Midbrain (tissue), 1 donor: ENCODE measurements at regions not wholly inside any gene's neighbourhood (a gene's known extent, or its start where the extent isn't known, plus 50 kb on each side); places are given as distances from the start of the nearest gene placed in this dataset.
A peak's percentile ranks its signal among the peaks of the same experiment; 100 is the strongest.

ENCODE experiments used
- DNase-seq: peaks from one replicate; lab custom pipeline; 2025; lab: John Stamatoyannopoulos, UW

DNA sequence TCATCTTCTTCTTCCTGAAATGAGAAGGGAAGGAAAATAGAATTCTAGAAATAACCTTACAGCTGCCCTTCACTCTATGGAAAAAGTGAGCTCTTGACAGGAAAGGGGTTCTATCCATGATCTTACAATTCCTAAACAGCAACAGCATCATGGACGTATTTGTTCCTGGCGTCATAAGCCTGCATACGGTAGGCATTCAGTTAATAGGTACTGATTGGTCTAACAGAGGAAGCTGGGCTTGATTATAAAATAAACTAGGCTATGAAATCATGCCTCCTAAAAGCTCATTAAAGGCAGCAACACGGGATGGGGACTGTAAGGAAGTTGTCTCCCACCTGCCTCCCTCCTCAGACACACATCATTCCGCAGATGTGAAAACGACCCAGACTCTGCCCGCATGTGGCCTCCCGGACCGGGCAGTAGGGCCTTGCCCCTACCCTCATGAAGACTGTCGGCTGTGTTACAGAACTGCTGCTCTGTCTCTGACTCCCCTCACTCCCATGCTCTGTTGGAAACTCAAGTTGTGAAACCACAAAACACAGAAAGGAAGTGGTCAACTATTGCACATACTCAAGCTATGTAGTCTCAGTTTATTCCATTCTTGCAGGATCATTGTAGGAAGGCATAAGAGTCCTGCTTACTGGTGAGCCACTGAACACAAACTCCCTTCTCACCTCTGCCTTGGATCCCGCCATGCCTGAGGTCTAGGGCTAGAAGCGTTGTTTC lies 129.8 kb downstream of the DLEU7 start:
- DNase-seq, result no peak

DNA sequence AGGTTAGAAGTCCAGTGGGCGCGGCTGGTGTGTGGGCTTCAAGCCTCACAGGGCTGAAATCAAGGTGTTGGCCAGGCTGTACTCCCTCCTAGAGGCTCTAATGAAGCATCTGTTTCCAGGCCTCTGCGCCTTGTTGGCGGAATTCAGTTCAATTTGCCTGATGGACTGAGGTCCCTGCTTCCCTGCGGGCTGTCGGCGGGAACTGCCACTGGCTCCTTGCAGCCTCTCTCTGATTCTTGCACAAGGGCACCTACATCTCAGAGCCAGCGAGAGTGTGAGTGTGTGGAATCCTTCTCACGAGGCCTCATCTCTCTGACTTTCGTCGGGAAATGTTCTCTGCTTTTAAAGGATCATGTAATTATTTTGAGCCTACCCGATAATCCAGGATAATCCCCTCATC lies 128.6 kb downstream of the DLEU7 start:
- no peak for DNase-seq

DNA sequence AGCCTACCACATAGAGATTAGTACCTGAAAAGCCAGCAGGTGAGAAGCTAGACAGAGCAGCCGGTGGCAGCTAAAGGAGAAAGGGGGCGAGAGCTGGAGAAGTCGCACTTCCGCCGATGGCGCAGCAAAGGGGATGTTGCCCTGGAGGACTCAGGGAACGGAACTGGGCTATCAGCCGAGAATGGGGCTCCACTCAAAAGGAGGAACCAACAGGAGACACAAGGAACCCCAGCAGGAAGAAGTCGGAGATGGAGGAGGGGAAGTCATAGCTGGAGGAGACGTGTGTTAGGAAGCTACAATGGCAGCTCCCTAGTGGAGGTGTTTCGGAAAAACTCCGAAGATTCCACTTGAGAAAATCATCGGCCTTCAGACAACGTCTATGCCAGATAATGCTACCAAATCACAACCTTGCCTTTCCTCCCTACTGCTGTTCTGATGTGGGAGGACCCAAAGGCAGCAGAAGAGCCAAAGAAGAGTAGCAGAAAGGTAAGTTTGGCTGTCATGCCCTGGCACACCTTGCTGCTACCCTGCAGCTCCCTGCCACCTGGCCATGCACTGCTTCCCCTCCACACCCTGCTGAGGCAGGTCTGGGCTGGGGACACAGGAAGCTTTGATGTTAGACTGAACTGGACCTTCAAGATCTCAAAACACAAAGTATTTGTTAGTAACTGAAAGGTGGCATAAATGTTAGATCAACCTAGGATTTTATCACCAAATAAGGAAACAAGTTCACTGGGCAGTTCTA lies 127.9 kb downstream of the DLEU7 start:
- DNase-seq, result peak; percentile 57

DNA sequence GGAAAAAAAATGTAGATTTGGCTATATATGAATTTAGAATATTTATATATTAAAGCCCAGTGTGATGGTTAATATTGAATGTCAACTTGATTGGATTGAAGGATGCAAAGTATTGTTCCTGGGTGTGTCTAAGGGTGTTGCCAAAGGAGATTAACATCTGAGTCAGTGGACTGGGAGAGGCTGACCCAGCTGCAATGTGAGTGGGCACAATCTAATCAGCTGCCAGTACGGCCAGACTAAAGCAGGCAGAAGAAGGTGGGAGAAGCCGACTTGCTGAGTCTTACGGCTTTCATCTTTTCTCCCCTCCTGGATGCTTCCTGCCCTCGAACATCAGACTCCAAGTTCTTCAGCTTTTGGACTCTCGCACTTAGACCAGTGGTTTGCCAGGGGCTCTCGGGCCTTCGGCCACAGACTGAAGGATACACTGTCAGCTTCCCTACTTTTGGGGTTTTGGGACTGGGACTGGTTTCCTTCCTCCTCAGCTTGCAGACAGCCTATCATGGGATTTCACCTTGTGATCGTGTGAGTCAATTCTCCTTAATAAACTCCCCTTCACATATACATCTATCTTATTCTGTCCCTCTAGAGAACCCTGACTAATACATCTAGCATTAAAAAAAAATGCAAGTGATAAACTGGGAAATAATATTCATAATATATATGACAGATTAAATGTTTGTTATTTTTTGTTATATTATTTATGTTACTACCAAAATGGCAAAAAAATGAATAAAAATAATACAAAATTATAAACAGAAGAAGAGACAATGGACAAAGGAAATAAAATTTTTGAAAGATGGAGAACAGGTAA lies 122.4 kb downstream of the DLEU7 start:
- no peak for DNase-seq

DNA sequence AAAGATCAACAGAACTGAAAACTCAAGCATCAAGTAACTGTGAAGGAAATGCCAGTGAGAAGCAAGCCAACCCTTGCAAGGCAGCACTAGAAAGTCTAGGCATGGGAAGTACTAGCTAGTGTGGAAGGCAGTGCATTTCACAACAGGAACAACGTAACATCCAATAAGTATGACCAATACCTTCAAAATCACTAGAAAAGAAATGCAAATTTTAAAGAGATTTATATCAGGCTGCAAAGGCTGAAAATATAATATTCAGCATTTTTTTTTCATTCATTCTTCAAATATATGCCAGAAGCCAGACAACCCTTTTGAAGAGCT lies 121.9 kb downstream of the DLEU7 start:
- DNase-seq, result no peak

DNA sequence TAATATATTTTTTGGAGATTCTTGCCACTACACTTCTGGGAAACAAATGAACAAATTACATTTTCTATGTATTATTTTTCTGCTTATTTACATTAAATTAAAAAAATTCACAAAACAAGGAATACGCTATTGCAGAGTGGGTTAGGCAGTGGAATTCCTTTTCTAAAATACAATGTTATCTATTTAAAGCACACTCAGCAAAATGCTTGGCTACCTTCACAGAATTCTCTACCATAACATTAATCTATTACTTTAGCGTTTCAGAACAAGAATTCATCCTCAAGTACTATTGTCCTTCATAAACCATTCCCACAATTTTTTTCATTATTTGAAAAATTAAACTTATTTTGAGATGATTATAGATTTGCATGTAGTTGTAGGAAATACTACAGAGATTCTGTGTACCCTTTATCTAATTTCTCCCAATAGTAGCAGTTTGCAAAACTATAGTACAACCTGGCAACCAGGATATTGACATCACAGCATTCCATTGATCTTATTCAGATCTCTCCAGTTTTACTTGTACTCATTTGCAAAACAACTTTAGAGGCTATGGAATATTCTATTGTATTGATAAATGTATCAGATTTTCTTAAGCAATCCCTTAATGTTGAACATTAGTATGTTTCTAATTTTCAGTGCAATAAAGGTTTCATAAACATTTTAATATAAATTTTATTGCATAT lies 120.9 kb downstream of the DLEU7 start:
- DNase-seq, result no peak

DNA sequence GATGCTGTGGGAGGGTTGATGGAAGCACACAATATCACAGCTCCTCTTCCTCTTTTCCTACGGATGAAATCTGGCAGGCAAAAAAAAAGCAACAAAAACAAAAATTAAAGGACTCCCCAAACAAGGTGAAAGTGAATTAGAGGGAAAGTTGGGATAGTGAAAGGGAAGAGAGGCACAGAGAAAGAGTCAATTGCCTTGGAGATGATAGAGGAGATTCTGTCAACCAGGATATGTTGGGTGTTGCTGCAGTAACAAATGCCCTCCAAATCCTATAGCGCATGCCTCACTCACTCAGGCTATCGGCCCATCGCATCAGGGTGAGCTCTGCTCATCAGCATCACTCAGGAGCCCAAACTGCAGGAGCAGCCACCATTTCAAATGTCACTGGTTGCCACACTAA lies 119.1 kb downstream of the DLEU7 start:
- no peak for DNase-seq

DNA sequence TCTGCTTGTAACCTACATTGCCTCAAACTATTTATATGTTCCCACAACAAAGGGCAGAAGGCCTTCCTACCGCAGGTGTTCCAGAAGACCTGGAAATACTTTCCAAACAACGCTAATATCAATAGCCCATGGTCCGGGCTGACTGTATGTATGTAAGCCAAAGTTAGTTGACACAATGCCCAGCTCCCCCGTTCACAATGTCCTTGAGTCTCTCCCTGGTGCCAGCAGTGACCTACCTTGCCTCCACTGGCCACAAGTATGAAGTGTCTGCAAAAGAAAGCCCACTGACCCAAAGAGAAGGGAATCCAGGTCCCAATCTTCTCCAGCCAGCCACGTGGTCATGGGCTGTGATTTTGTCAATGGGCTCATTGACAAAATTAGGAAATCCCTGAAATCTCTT lies 118.6 kb downstream of the DLEU7 start:
- no peak for DNase-seq

DNA sequence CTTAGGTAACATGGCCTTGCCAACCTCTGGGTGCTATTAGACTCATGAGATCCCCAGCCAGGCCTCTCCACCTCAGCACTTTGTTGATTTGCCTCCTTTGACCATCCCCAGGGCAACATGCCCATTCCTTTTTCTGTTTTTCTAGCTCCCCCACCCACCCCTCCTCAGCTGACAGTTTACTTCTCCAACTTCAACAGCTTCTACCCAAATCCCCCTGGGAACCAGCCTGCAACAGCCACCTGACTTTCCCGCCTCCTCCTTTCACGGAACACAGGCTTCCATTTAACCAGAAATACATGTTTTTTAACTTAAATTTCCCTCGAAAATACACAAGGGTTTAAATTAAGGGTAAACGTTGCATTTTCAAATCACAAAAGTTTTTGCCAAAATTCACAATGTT lies 117.3 kb downstream of the DLEU7 start:
- no peak for DNase-seq

DNA sequence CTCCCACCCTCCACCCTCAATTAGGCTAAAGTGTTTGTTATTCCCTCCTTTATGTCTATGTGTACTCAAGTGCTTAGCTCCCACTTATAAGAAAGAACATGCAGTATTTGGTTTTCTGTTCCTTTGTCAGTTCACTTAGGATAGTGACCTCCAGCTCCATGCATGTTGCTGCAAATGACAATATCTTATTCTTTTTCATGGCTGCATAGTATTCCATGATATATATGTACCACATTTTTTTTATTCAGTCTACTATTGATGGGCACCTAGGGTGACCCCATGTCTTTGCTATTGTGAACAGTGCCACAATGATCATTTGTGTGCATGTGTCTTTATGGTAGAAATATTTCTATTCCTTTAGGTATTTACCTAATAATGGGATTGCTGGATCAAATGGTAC lies 114.3 kb downstream of the DLEU7 start:
- DNase-seq, result no peak

DNA sequence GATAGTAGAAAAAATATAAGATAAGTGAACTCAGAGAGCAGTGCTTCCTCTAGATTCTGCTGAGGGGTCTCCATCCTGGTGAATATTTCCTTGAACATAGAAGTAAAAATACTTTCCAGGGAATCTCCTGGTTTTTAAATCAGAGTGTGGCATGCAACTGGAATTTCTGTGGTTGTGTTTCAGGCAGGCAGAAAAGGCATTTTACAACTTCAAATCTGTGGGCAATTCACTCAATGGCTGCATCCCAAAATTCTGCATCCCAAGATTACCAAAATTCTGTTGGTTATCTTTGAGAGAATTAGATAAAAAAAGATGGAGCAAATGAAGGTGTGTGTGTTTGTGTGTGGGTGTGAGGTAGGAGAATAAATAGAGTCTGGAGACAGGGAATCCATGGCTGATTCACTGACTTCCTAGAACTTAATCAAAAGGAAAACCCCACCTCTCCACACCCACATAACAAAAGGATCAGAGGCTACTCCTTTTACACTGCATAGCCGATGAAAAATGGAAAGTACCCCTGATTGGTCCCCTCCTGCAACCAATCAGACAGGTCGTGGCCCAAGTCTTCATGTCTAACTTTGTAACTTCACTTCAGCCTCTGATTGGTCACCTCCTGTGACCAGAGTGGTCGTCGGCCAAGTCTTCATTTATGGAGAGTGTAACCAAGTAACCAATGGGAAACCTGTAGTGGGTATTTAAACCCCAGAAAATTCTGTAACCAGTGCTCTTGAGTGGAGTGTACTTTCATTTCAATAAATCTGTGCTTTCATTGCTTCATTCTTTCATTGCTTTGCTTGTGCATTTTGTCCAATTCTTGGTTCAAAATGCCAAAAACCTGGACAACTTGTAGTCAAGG lies 112.8 kb downstream of the DLEU7 start:
- no peak for DNase-seq

DNA sequence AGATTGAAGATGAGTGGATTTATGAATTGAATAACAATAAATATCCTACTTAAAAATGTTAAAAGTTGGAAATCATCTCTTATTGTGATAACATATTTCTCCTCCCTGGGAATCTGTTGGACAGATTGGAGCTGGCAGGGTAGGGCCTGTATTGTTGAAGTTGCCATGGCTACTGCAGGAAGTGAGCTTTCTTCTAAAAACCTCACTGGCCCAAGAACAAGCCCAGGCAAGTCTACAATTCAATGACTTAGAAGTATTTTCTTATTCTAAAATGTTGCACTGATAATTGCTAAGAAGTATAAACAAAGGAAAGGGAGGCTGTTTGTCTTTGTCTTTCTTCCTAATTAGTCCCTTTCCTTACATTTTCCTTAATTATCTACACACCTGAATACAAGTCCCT lies 112.1 kb downstream of the DLEU7 start:
- DNase-seq, result no peak

DNA sequence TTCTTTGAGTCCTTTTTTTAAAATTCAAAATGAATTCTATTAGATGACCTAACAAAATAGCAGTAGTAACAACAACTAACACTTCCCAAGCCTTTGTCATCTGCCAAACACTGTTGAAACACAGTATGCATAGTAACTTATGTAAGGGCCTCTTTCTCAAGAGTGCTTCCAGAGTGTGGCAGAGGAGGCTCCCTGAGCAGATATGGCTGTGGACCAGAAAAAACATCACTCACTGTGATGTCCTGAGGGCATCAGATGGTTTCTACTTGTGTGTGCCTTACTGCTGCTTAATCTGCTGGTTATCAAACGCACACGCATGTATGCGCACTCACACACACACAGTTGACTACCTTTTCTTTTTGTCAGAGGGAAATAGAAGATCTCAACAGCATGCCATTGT lies 110.8 kb downstream of the DLEU7 start:
- no peak for DNase-seq

DNA sequence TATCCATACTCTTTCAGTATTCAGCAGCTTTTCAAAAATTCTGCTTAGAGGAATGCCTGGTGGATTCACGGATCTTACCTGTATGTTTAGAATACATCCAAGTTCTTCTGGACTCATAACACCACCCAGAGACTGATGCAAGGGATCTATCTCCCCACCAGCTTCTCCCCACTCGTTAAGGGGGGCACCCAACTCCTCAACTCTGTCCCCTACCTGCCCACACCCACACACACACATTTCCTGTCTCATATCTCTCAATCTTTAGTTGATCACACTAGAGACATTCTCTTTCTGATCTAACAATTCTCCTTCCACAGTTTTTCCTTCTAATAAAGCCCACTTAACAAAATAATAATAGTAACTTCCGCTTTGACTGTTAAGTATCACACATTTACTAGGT lies 110.1 kb downstream of the DLEU7 start:
- no peak for DNase-seq

DNA sequence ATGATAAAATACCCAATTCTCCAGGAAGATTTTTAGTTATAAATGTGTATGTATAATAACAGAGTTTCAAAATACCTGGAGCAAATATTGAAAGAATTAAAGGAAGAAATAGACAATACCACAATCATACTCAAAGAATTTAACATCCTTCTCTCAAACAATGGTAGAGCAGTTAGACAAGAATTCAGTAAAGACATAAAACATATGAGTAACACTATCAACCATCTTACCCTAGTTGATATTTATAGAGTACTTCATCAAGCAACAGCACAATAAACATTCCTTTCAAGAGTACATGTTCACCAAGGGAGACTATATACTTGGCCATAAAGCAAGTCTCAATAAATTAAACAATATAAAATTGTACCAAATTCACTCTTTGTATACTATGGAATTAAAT lies 108.4 kb downstream of the DLEU7 start:
- DNase-seq, result no peak

DNA sequence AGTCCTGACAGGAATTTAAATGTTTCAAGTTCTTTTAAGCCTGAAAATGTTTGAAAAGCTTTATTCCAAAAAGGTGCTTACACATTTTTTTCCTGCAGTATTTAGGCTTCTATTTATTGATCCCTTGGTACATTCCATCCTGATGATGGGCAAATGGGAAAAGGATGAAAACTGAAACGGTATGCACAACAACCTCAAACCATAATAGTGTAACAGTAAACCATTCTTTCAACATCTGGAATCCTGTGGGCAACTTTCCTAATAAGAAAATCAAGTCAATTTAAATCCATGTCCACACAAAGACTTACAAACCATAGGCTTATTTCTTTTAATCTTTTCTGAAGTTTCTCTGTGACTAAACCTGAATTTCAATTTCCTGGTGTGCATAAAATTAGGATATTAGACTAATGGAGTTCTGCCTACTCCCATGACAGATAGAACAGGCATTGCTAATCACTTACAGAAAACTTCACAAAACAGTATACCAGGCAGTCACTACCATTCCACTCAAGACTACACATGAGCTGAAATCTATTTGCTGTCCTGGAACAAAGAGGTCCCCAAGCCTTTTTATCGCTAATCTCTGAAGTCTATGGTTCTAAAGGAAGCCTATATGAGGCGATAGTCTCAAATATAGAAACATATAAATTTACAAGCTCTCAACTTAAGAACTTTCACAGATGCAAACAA lies 103.3 kb downstream of the DLEU7 start:
- DNase-seq, result no peak

DNA sequence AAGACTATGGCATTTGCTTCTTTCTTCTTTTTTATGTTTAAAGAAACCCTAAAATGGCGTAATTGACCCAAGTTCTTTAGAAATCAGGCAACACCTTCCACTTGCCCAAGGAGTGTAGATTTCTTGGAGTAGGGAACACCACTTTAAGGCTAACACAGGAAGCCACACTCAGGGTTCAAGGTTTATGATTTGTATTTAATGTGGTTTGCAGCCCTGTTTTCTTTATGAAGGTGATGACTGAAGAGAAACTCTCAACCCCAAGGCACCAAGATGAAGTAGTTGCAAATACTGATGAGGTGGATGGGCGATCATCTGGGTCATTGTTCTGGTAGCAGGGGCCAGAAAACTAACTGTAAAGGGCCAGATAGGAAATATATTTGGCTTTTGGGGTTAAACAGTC lies 101.1 kb downstream of the DLEU7 start:
- no peak for DNase-seq

DNA sequence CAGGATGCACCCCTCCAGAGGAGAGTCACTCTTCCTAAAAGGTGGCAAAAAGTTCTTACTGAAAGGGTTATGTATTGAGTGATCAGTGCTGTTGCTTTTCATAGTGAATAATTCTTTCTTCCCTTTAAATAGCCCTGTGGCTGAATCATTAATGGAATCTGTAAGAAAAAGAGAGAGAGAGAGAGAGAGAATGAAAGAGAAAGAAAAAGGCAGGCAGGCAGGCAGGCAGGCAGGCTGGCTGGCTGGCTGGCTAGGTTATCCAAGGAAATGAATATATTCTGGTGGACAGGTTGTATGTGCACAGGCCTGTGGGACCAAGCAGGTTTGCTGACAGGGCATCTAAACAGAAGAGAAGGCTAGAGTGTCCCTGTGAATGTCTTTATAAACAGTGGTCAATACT lies 100.5 kb downstream of the DLEU7 start:
- DNase-seq, result no peak

DNA sequence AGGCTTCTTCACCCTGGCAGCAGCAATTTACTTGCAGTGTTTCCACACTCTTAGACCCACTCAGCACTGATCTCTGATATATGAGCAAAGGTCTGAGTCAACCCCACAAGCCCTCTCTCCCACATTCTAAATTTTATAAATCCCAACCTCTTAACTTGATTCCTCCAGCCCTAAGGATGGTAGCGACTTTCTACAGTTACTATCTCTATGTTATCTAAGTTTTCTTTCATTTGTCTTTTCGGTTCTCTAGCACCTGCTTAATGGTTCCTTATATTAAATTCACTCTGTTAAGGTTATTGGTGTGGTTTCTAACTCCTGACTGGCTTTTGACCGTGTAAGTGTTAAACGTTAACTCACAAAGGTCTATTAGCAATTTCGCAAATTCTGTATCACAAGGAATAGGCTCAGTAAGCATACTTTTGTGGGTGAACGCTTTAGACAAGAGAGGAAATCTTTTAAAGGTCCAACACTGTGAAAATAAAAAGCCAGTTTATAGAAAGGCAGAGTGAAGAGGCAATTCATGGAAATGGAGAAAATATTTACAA lies 99.3 kb downstream of the DLEU7 start:
- DNase-seq, result no peak

DNA sequence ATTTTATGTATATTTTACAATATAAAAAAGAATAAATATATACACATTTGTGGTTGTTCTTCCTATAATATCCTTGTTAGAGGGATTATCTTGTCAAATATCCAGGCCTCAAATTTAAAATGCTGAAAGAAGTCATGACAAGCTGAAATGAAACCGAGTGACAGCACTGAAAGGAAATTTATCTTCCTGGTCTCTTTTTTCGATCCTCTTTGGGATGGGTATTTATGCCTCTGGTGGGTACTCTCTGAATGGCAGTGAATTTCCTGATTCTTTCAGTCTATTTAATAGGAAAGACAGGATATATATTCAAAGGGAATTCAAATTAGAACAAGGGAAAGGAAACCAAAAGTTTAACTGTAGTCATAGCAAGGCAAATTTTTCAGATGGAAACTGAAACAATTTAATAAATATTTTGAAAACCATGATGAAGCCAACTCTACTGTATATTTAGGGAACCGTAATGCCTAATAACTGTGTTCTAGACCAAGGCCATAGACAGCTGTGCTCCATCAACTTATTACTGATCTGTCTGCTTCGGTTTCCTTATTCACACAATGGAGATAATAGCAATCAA lies 97.9 kb downstream of the DLEU7 start:
- no peak for DNase-seq
